ENCODE measurements at regions not wholly inside any gene's neighbourhood (a gene's known extent, or its start where the extent isn't known, plus 50 kb on each side); places are given as distances from the start of the nearest gene placed in this dataset.

- Histone ChIP-seq H3K4me1 (ENCODE audit: control insufficient read depth in 4 of 4, insufficient read depth in 4 of 4, low read length in 3 of 4) (no peaks in the 10 kb centered on the region), H3K27me3 (ENCODE audit: control insufficient read depth in 4 of 4, insufficient read depth in 4 of 4, low read length in 3 of 4) (no peaks in the 10 kb centered on the region), H3K9ac (ENCODE audit: low read depth in 1 of 2, low read length in 2 of 2) (no peak overlapping the region), H3K4me3 (ENCODE audit: low read depth in 1 of 3, low read length in 3 of 3) (no peak overlapping the region), H3K27ac (ENCODE audit: low read depth in 1 of 2, low read length in 2 of 2) (no peak overlapping the region), H3K9me3 (ENCODE audit: control insufficient read depth in 4 of 4, low read length in 3 of 4) (no peaks in the 10 kb centered on the region), H3K36me3 (ENCODE audit: control insufficient read depth in 4 of 4, insufficient read depth in 3 of 4, low read depth in 1 of 4, low read length in 3 of 4) (no peaks in the 10 kb centered on the region)
- TF ChIP-seq MAX (IDR thresholded peaks at IDR 0.05) (no peak), YY1 (IDR thresholded peaks at IDR 0.05) (no peak), GABPA (IDR thresholded peaks at IDR 0.05 in 1 of 2, conservative IDR thresholded peaks at IDR 0.05 in 1 of 2) (no peak), FOXA2 (IDR thresholded peaks at IDR 0.05) (no peak), HNF4G (IDR thresholded peaks at IDR 0.05) (no peak), CTCF (IDR thresholded peaks at IDR 0.05; ENCODE audit: low read depth, low read length, missing input control) (no peak), REST (IDR thresholded peaks at IDR 0.05) (no peak)
- DNase-seq (ENCODE audit: low spot score): no peak
- WGBS: 66% methylated on average over 2 of the region's 2 CpGs
Measured at GRCh38 chr13:83804356-83804962, 77.8 kb downstream of the SLITRK1 start.

- 58% methylated on average over 1 of the region's 1 CpG for WGBS
- H3K27me3 ChIP-seq (ENCODE audit: control insufficient read depth in 4 of 4, insufficient read depth in 4 of 4, low read length in 3 of 4): no peaks in the 10 kb centered on the region
- TF ChIP-seq FOXA1 (IDR thresholded peaks at IDR 0.05): no peak
- TF ChIP-seq RXRA (IDR thresholded peaks at IDR 0.05): no peak
- TF ChIP-seq YY1 (IDR thresholded peaks at IDR 0.05): no peak
- no peak for TF ChIP-seq ATF3 (IDR thresholded peaks at IDR 0.05)
- no peak for TF ChIP-seq FOXA2 (IDR thresholded peaks at IDR 0.05)
- TF ChIP-seq EGR1 (IDR thresholded peaks at IDR 0.05; ENCODE audit: low read depth in 2 of 2): no peak
Measured at GRCh38 chr13:83798731-83799130, 83.5 kb downstream of the SLITRK1 start.

DNA sequence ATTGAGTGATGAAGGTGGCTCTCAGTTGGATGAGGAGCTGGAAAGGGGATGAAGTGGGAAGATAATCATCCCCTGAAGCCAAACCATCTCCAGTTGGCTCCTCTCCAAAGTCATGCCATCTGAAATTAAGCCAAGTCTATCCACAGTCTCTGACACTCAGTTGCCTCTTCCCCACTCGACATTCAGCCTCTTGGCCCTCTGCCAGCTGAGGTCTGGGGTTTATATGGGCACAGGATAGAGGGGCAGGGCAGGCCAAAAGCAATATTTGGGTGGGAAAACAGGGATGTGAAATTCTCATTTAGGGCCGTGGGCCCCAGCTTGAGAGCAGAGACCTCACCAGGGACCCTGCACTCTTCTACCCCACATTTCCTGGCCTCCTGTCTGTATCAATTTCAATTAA lies 85.9 kb downstream of the SLITRK1 start:
- WGBS: 57% methylated on average over 2 of the region's 2 CpGs
- TF ChIP-seq EGR1 (IDR thresholded peaks at IDR 0.05; ENCODE audit: low read depth in 2 of 2) (no peak), RAD21 (IDR thresholded peaks at IDR 0.05) (no peak), HNF4G (IDR thresholded peaks at IDR 0.05) (no peak), REST (IDR thresholded peaks at IDR 0.05) (no peak), CTCF (IDR thresholded peaks at IDR 0.05; ENCODE audit: low read depth, low read length, missing input control) (no peak), ATF3 (IDR thresholded peaks at IDR 0.05) (no peak), HNF4A (conservative IDR thresholded peaks at IDR 0.05) (no peak)

More at GRCh38 chr13:83798731-83799130, 83.5 kb downstream of the SLITRK1 start:
- DNase-seq (ENCODE audit: low spot score): no peak
- Histone ChIP-seq H3K9ac (ENCODE audit: low read depth in 1 of 2, low read length in 2 of 2) (no peak overlapping the region), H3K9me3 (ENCODE audit: control insufficient read depth in 4 of 4, low read length in 3 of 4) (no peaks in the 10 kb centered on the region), H3K36me3 (ENCODE audit: control insufficient read depth in 4 of 4, insufficient read depth in 3 of 4, low read depth in 1 of 4, low read length in 3 of 4) (no peaks in the 10 kb centered on the region), H3K4me3 (ENCODE audit: low read depth in 1 of 3, low read length in 3 of 3) (no peak overlapping the region), H3K4me1 (ENCODE audit: control insufficient read depth in 4 of 4, insufficient read depth in 4 of 4, low read length in 3 of 4) (no peaks in the 10 kb centered on the region), H3K27ac (ENCODE audit: low read depth in 1 of 2, low read length in 2 of 2) (no peak overlapping the region)

More for the DNA sequence above, 85.9 kb downstream of the SLITRK1 start:
- no peaks in the 10 kb centered on the region for H3K27me3 ChIP-seq (ENCODE audit: control insufficient read depth in 4 of 4, insufficient read depth in 4 of 4, low read length in 3 of 4)
- H3K4me1 ChIP-seq (ENCODE audit: control insufficient read depth in 4 of 4, insufficient read depth in 4 of 4, low read length in 3 of 4): no peaks in the 10 kb centered on the region
- no peak overlapping the region for H3K4me3 ChIP-seq (ENCODE audit: low read depth in 1 of 3, low read length in 3 of 3)
- H3K27ac ChIP-seq (ENCODE audit: low read depth in 1 of 2, low read length in 2 of 2): no peak overlapping the region
- no peaks in the 10 kb centered on the region for H3K36me3 ChIP-seq (ENCODE audit: control insufficient read depth in 4 of 4, insufficient read depth in 3 of 4, low read depth in 1 of 4, low read length in 3 of 4)
- no peak for DNase-seq (ENCODE audit: low spot score)
- no peak overlapping the region for H3K9ac ChIP-seq (ENCODE audit: low read depth in 1 of 2, low read length in 2 of 2)
- no peaks in the 10 kb centered on the region for H3K9me3 ChIP-seq (ENCODE audit: control insufficient read depth in 4 of 4, low read length in 3 of 4)
